CD14-positive monocyte (primary cell): ENCODE measurements at regions not wholly inside any gene's neighbourhood (a gene's known extent, or its start where the extent isn't known, plus 50 kb on each side); places are given as distances from the start of the nearest gene placed in this dataset.

Experiments used
- DNase-seq, 3 donors: peaks; one replicate each; pipeline ENCODE4 v3.0.0-alpha.2; 2011 to 2022
- H2AFZ ChIP-seq: 2 replicates; pipeline ENCODE4 v1.6.0; 2012; ENCODE audit warnings: mild to moderate bottlenecking, low read depth, low read length, inconsistent platforms; ENCODE audit not compliant: insufficient read depth, poor library complexity, severe bottlenecking
- H3K27ac ChIP-seq, 2 donors: 1 replicate in 1 of 2; 2 replicates in 1 of 2; pipeline ENCODE4 v1.5.1; 2012 to 2013; ENCODE audit warnings: low read length in 2 of 2, control low read depth in 1 of 2, inconsistent platforms in 1 of 2, low read depth in 1 of 2, mild to moderate bottlenecking in 1 of 2
- H3K27me3 ChIP-seq, 2 donors: one replicate each; pipeline versions ENCODE4 v1.6.0 to v1.6.1; 2011 to 2013; ENCODE audit warnings: low read length in 2 of 2; ENCODE audit not compliant: control insufficient read depth in 2 of 2, insufficient read depth in 2 of 2
- H3K36me3 ChIP-seq, 2 donors: replicated peaks in 1 of 2; 1 replicate in 1 of 2; 2 replicates in 1 of 2; pipeline versions ENCODE4 v1.5.1 to v1.6.1; 2012 to 2013; ENCODE audit warnings: low read length in 2 of 2, control low read depth in 1 of 2, inconsistent platforms in 1 of 2, mild to moderate bottlenecking in 1 of 2; ENCODE audit not compliant: insufficient read depth in 2 of 2, control insufficient read depth in 1 of 2
- H3K4me1 ChIP-seq, 2 donors: 1 replicate in 1 of 2; 2 replicates in 1 of 2; pipeline versions ENCODE4 v1.5.1 to v1.6.1; 2012 to 2013; ENCODE audit warnings: low read length in 2 of 2, control low read depth in 1 of 2, inconsistent platforms in 1 of 2, mild to moderate bottlenecking in 1 of 2, moderate library complexity in 1 of 2; ENCODE audit not compliant: insufficient read depth in 2 of 2, control insufficient read depth in 1 of 2
- H3K4me2 ChIP-seq: replicated peaks from 2 replicates; pipeline ENCODE3; 2012; ENCODE audit warnings: low read length, moderate library complexity, mild to moderate bottlenecking; ENCODE audit not compliant: poor library complexity, severe bottlenecking; ENCODE audit errors: extremely low read depth
- H3K4me3 ChIP-seq, 3 experiments: fragments of 200-600 bp in 1 of 3; sonication (generic) in 1 of 3; replicated peaks in 1 of 3; 1 replicate in 2 of 3; 2 replicates in 1 of 3; pipeline ENCODE4 v1.5.1; 2011 to 2013; ENCODE audit warnings: low read length in 3 of 3, mild to moderate bottlenecking in 3 of 3, control low read depth in 2 of 3, low read depth in 2 of 3, inconsistent platforms in 1 of 3, moderate library complexity in 1 of 3
- H3K79me2 ChIP-seq: 2 replicates; pipeline ENCODE4 v1.6.0; 2012; ENCODE audit warnings: mild to moderate bottlenecking, control low read depth, inconsistent platforms, low read length, moderate library complexity; ENCODE audit not compliant: insufficient read depth
- H3K9ac ChIP-seq: 2 replicates; pipeline ENCODE4 v1.6.0; 2017; ENCODE audit warnings: low read length, mild to moderate bottlenecking; ENCODE audit not compliant: insufficient read depth, poor library complexity, severe bottlenecking
- H3K9me3 ChIP-seq, 2 donors: replicated peaks in 1 of 2; 1 replicate in 1 of 2; 2 replicates in 1 of 2; pipeline versions ENCODE4 v1.5.1 to v1.6.1; 2012 to 2013; ENCODE audit warnings: low read length in 2 of 2, control low read depth in 1 of 2; ENCODE audit not compliant: control insufficient read depth in 1 of 2, insufficient read depth in 1 of 2
- H4K20me1 ChIP-seq: 2 replicates; pipeline ENCODE4 v1.6.0; 2012; ENCODE audit warnings: mild to moderate bottlenecking, low read length, control low read depth, moderate library complexity; ENCODE audit not compliant: insufficient read depth
- H3K27ac Mint-ChIP-seq, 7 donors: one replicate each; pipeline ENCODE4 v1.8.0; 2020; ENCODE audit warnings: mild to moderate bottlenecking in 7 of 7, mixed read lengths in 7 of 7, moderate library complexity in 6 of 7, inconsistent platforms in 2 of 7
- H3K27me3 Mint-ChIP-seq, 3 donors: one replicate each; pipeline ENCODE4 v1.8.0; 2021 to 2022; ENCODE audit warnings: low read depth in 3 of 3, mild to moderate bottlenecking in 3 of 3, mixed read lengths in 3 of 3, moderate library complexity in 3 of 3, inconsistent platforms in 1 of 3
- H3K36me3 Mint-ChIP-seq, 2 donors: one replicate each; pipeline ENCODE4 v1.8.0; 2020; ENCODE audit warnings: mixed read lengths in 2 of 2, inconsistent platforms in 1 of 2, mild to moderate bottlenecking in 1 of 2
- H3K4me1 Mint-ChIP-seq: one replicate; pipeline ENCODE4 v1.8.0; 2020; ENCODE audit warnings: mild to moderate bottlenecking, mixed read lengths
- H3K4me3 Mint-ChIP-seq, 2 donors: one replicate each; pipeline ENCODE4 v1.8.0; 2020; ENCODE audit warnings: mild to moderate bottlenecking in 2 of 2, mixed read lengths in 2 of 2, moderate library complexity in 1 of 2
- H3K9me3 Mint-ChIP-seq, 7 donors: one replicate each; pipeline ENCODE4 v1.8.0; 2020 to 2022; ENCODE audit warnings: mixed read lengths in 7 of 7, mild to moderate bottlenecking in 6 of 7, moderate library complexity in 6 of 7, inconsistent platforms in 2 of 7
- WGBS: methylation state at CpG from one replicate; pipeline ENCODE4 v1.1.5; 2013; ENCODE audit warnings: missing lambda C conversion rate; ENCODE audit not compliant: insufficient coverage; 5-methylcytosine and 5-hydroxymethylcytosine counted together
- intact Hi-C, 2 donors: fragments of 100-400 bp; cut with micrococcal nuclease; formaldehyde crosslinking; loops; one replicate each; pipeline versions ENCODE4 v1.15.0 to v1.15.1; 2023
- TF ChIP-seq, protein P1 (sequence below): fragments of 200-600 bp; IDR thresholded peaks from one replicate; pipeline ENCODE4 v1.8.0; 2022; ENCODE audit warnings: antibody characterized with exemption, mild to moderate bottlenecking

DNA sequence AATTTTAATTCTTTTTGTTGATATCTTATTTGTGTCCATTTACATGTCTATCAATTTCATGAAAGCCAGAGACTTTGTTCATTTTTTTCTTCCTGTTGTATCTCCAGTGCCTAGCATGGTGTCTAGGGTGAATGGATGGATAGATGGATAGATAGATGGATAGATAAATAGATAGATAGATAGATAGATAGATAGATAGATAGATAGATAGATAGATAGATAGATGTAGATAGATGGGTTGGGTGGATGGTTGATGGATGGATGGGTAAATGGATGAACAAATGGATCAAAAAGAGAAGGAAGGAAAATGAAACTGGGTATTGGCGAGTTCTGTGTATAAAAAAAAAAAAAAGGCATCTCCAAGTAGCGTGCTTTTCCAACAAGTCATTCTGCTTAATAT, 120.5 kb downstream of the FAM124B start:
- no peaks in the 10 kb centered on the region for H3K9me3 Mint-ChIP-seq
- no peak overlapping the region for H3K4me3 ChIP-seq
- H3K4me2 ChIP-seq = no peak overlapping the region
- intact Hi-C loops = loop anchor here (5.0 kb wide), 2 partner anchors 289 to 309 kb away; no protein-coding TSS in a partner anchor
- no peak overlapping the region for H2AFZ ChIP-seq
- no peak overlapping the region for H3K4me3 Mint-ChIP-seq
- peaks cover 0 to 1% of the 10 kb centered on the region in 2 donors for H3K27me3 ChIP-seq
- TF ChIP-seq, protein P1, sequence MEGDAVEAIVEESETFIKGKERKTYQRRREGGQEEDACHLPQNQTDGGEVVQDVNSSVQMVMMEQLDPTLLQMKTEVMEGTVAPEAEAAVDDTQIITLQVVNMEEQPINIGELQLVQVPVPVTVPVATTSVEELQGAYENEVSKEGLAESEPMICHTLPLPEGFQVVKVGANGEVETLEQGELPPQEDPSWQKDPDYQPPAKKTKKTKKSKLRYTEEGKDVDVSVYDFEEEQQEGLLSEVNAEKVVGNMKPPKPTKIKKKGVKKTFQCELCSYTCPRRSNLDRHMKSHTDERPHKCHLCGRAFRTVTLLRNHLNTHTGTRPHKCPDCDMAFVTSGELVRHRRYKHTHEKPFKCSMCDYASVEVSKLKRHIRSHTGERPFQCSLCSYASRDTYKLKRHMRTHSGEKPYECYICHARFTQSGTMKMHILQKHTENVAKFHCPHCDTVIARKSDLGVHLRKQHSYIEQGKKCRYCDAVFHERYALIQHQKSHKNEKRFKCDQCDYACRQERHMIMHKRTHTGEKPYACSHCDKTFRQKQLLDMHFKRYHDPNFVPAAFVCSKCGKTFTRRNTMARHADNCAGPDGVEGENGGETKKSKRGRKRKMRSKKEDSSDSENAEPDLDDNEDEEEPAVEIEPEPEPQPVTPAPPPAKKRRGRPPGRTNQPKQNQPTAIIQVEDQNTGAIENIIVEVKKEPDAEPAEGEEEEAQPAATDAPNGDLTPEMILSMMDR = no peak
- H3K36me3 Mint-ChIP-seq = no peaks in the 10 kb centered on the region
- no peaks in the 10 kb centered on the region for H3K79me2 ChIP-seq
- H3K27ac Mint-ChIP-seq = no peak overlapping the region
- no peaks in the 10 kb centered on the region for H3K9me3 ChIP-seq
- H3K4me1 ChIP-seq = no peaks in the 10 kb centered on the region
- no peak overlapping the region for H3K9ac ChIP-seq
- H3K27ac ChIP-seq = no peak overlapping the region
- no peaks in the 10 kb centered on the region for H4K20me1 ChIP-seq
- no CpG with 5 or more reads among the region's 2 CpGs for WGBS
- no peaks in the 10 kb centered on the region for H3K36me3 ChIP-seq
- H3K27me3 Mint-ChIP-seq = peaks cover 4 to 17% (median 4%) of the 10 kb centered on the region in 3 donors
- no peaks in the 10 kb centered on the region for H3K4me1 Mint-ChIP-seq
- no peak for DNase-seq

DNA sequence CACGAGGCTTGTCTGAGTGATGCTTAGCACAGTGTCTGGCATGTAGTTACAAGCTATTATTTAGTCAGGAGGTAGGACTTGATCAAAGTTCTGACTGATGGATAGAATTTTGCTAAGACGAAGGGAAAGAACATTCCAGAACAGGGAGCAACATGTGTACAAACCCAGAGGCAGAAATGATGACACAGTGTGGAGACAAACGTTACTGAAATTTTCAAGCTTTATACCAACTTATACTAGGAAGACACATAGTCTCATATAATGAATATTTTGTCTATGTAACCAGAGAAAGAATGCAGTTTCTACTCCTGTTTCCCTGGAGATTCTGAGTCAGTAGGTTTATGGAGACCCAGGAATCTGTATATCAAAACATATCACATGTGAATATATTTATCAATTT, 123.4 kb downstream of the FAM124B start:
- no peak overlapping the region for H3K9ac ChIP-seq
- no peaks in the 10 kb centered on the region for H3K9me3 ChIP-seq
- no peak overlapping the region for H3K4me2 ChIP-seq
- no peaks in the 10 kb centered on the region for H4K20me1 ChIP-seq
- Mint-ChIP-seq H3K9me3 (no peaks in the 10 kb centered on the region), H3K4me1 (no peaks in the 10 kb centered on the region), H3K4me3 (no peak overlapping the region), H3K36me3 (no peaks in the 10 kb centered on the region), H3K27me3 (peaks cover 2 to 15% (median 4%) of the 10 kb centered on the region in 3 donors), H3K27ac (no peak overlapping the region)
- H3K27ac ChIP-seq = no peak overlapping the region
- TF ChIP-seq, protein P1 = no peak
- 78% methylated on average over 1 of the region's 3 CpGs for WGBS
- intact Hi-C loops = no loop called here
- H3K36me3 ChIP-seq = no peaks in the 10 kb centered on the region
- no peaks in the 10 kb centered on the region for H3K4me1 ChIP-seq
- H3K27me3 ChIP-seq = no peaks in the 10 kb centered on the region
- no peaks in the 10 kb centered on the region for H3K79me2 ChIP-seq
- no peak overlapping the region for H2AFZ ChIP-seq
- H3K4me3 ChIP-seq = no peak overlapping the region
- DNase-seq = no peak
